Natural killer cell treated with Interleukin-12 subunit alpha and Interleukin-12 subunit beta and Interleukin-15 and Interleukin-18, amount 100 ng/mL, for 72 hours (primary cell): ENCODE measurements at regions not wholly inside any gene's neighbourhood (a gene's known extent, or its start where the extent isn't known, plus 50 kb on each side); places are given as distances from the start of the nearest gene placed in this dataset.
"Not testable (repeated sequence)": the region's sequence is repeated elsewhere in the genome, so short reads cannot be mapped to it uniquely, and the experiment has no call there.

Experiments used
- ATAC-seq, 2 donors: fragments of 150-1000 bp; cut with Tn5 transposase in 1 of 2; sonication (Bioruptor Pico), chemical (Tn5 transposase) in 1 of 2; 2 replicates each; pipeline ENCODE4 v1.10.0; 2021
- DNase-seq: peaks from one replicate; pipeline ENCODE4 v3.0.0; 2022; ENCODE audit warnings: low spot score
- H3K27ac Mint-ChIP-seq, 2 donors: 1 replicate in 1 of 2; 2 replicates in 1 of 2; pipeline ENCODE4 v1.8.0; 2022; ENCODE audit warnings: mixed read lengths in 2 of 2, mild to moderate bottlenecking in 1 of 2, moderate library complexity in 1 of 2
- H3K27me3 Mint-ChIP-seq, 2 donors: 1 replicate in 1 of 2; 2 replicates in 1 of 2; pipeline ENCODE4 v1.8.0; 2022; ENCODE audit warnings: mixed read lengths in 2 of 2
- H3K36me3 Mint-ChIP-seq: one replicate; pipeline ENCODE4 v1.8.0; 2022; ENCODE audit warnings: mixed read lengths
- H3K4me1 Mint-ChIP-seq, 2 donors: 1 replicate in 1 of 2; 2 replicates in 1 of 2; pipeline ENCODE4 v1.8.0; 2022; ENCODE audit warnings: low read depth in 2 of 2, mixed read lengths in 2 of 2, mild to moderate bottlenecking in 1 of 2
- H3K4me3 Mint-ChIP-seq: one replicate; pipeline ENCODE4 v1.8.0; 2022; ENCODE audit warnings: mixed read lengths
- H3K9me3 Mint-ChIP-seq: 2 replicates; pipeline ENCODE4 v1.8.0; 2022; ENCODE audit warnings: mixed read lengths

DNA sequence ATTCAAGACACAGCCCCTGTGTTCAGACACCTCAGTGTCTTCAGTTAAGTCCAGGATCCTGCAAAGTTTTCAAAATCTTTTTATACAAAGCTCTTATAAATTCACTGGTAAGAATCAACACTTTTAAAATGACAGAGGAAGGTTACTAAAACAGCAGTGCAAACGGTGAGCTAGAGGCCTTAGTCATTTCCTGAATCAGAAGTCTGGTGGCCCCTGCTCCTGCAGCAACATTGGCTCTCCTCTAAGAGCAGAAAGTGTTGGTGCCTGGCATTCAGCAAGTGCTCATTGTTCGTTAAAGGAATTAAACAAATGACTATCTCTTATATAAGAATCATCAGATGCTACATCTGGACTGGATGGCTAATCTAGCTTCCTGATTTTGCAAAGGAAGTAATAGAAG, 282.9 kb downstream of the PTGER3 start:
- Mint-ChIP-seq H3K36me3 (no peaks in the 10 kb centered on the region), H3K27ac (no peak overlapping the region), H3K27me3 (peaks cover 0 to 6% of the 10 kb centered on the region in 2 donors), H3K9me3 (peaks cover 3% of the 10 kb centered on the region), H3K4me3 (no peak overlapping the region), H3K4me1 (no peaks in the 10 kb centered on the region)
- DNase-seq (no peak), ATAC-seq (no peak)

DNA sequence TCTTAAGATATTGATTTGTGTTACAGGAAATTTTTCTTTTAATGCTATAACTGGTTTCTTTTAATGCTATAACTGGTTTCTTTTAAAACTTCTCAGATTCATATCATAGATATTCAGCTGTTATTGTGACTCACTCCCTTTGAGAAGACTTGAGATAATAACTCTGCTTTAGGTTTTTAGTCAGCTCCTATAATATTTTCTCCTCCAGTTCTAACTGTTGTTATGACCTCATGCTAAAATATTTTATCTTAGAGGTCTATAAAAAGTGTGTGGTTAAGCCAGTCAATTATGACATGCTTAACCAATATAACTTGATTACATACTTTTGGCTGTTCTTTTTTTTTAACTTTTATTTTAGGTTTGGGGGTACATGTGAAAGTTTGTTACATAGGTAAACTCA, 280.2 kb downstream of the PTGER3 start:
- Mint-ChIP-seq H3K9me3 (peaks cover 14% of the 10 kb centered on the region), H3K4me3 (no peak overlapping the region), H3K27ac (no peak overlapping the region), H3K27me3 (peaks cover 0 to 9% of the 10 kb centered on the region in 2 donors), H3K4me1 (no peaks in the 10 kb centered on the region), H3K36me3 (peaks cover 16% of the 10 kb centered on the region)
- ATAC-seq (no peak), DNase-seq (no peak)

DNA sequence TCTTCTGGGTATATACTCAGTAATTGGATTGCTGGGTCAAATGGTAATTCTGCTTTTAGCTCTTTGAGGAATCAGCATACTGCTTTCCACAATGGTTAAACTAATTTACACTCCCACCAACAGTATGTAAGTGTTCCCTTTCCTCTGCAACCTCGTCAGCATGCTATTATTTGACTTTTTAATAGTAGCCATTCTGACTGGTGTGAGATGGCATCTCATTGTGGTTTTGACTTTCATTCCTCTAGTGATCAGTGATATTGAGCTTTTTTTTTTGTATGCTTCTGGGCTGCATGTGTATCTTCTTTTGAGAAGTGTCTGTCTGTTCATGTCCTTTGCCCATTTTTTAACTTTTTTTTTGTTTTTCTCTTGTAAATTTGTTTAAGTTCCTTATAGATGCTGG, 279.4 kb downstream of the PTGER3 start:
- DNase-seq (no peak), ATAC-seq (no peak)
- Mint-ChIP-seq H3K27me3 (peaks cover 0 to 6% of the 10 kb centered on the region in 2 donors), H3K9me3 (peaks cover 14% of the 10 kb centered on the region), H3K36me3 (peaks cover 18% of the 10 kb centered on the region), H3K27ac (no peak overlapping the region), H3K4me3 (no peak overlapping the region), H3K4me1 (no peaks in the 10 kb centered on the region)

DNA sequence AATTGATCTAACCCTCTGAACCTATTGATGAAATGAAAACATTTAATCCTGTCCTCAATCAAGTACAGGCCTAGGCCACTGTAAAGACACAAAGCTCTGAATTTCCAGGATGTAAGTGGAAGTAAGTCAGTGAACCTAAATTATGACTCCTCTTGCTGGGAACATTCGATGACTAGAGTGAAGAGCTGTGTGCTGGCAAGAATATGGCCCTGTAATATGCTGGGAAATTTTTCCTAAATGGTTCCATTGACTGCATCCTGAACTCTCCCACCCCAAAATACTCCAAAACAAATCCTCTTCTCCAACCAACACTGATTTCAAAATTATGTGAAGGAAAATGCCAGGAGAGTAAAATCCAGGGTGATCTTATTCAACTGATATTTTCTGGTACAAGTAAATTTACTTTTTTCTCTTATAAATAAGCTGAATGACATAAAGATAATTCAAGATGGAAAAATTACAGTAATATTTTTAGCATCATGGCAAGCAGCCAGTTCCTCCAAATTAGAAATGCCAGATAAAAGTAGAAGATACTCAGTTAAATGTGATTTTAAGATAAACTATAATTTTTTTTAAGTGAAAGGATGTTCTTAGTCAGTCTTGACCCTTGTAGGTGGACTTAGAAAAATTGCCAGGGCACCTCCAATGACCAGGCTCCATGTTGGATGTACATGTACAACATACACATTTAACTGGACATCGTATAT, 269.4 kb downstream of the PTGER3 start:
- H3K27ac Mint-ChIP-seq = peak overlapping the region in 1 of 2 donors; percentile 63
- ATAC-seq (no peak), DNase-seq (no peak)
- H3K4me1 Mint-ChIP-seq = peaks cover 4 to 6% of the 10 kb centered on the region in 2 donors
- H3K36me3 Mint-ChIP-seq = no peaks in the 10 kb centered on the region
- no peak overlapping the region for H3K4me3 Mint-ChIP-seq
- peaks cover 3% of the 10 kb centered on the region for H3K9me3 Mint-ChIP-seq
- peaks cover 0 to 9% of the 10 kb centered on the region in 2 donors for H3K27me3 Mint-ChIP-seq

DNA sequence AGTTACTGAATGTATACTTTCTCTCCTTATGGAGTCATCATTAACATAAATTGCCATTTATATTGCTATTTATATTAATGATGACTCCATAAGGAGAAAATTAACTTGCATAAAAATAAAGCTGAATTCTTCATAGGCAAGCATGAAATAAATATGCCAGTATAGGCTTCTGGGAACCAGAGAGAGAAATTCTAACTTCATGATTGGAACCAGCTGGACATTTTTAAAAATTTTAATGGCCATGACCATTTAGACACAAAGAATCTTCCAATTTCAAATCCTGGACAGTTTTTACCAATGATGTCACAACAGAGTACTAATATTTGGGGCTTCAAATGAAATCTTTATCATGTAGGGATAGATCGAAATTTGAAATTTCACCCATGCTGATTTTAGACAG, 268.7 kb downstream of the PTGER3 start:
- H3K9me3 Mint-ChIP-seq = peaks cover 3% of the 10 kb centered on the region
- H3K4me3 Mint-ChIP-seq = no peak overlapping the region
- peaks cover 4 to 6% of the 10 kb centered on the region in 2 donors for H3K4me1 Mint-ChIP-seq
- H3K27ac Mint-ChIP-seq = no peak overlapping the region
- peaks cover 0 to 9% of the 10 kb centered on the region in 2 donors for H3K27me3 Mint-ChIP-seq
- H3K36me3 Mint-ChIP-seq = no peaks in the 10 kb centered on the region
- ATAC-seq (no peak), DNase-seq (no peak)

DNA sequence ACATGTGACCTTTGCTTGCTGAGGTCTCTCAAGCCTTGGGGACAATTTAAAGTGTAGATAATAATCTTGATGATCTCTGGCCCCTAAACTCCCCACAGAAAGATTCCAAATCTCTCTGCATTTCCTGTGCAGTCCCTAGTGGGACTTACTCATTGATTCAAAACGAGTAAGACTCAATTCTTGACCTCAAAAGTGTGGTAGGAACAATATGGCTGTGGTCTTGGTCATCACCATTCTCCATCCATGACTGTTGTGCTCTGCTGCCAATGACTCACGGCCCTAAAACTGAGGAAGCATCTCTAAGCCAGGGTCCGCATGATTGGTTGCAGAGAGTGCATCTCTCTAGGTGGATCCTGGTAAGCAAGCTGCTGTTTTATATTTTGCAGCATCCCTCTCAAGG, 268.0 kb downstream of the PTGER3 start:
- peaks cover 0 to 9% of the 10 kb centered on the region in 2 donors for H3K27me3 Mint-ChIP-seq
- DNase-seq (no peak), ATAC-seq (peak; percentile 50 to 60)
- H3K4me1 Mint-ChIP-seq = peaks cover 4 to 6% of the 10 kb centered on the region in 2 donors
- H3K4me3 Mint-ChIP-seq = no peak overlapping the region
- H3K27ac Mint-ChIP-seq = no peak overlapping the region
- no peaks in the 10 kb centered on the region for H3K36me3 Mint-ChIP-seq
- H3K9me3 Mint-ChIP-seq = peaks cover 3% of the 10 kb centered on the region

DNA sequence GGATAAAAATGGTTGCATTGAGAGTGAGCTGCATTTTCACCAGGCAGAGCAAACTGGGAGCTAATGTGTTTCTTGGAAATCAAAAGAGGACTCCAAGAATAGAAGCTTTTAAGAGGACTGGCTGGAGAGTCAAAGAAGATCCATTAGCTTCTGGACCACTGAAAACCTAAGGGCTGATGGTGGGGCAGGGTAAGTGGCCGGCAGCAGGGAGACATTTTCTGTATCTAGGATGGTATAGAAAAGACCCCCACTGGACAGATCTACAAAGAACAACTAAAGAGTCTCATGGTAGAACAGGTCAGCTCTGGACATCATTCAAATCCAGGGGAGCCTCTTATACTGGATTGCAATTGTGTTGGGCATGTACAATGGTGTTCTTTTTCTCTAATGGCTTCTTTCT, 262.3 kb downstream of the PTGER3 start:
- Mint-ChIP-seq H3K4me3 (no peak overlapping the region), H3K27ac (no peak overlapping the region), H3K27me3 (peaks cover 0 to 9% of the 10 kb centered on the region in 2 donors), H3K36me3 (no peaks in the 10 kb centered on the region), H3K4me1 (peaks cover 0 to under 1% of the 10 kb centered on the region in 2 donors), H3K9me3 (no peaks in the 10 kb centered on the region)
- no peak for DNase-seq
- no peak for ATAC-seq

DNA sequence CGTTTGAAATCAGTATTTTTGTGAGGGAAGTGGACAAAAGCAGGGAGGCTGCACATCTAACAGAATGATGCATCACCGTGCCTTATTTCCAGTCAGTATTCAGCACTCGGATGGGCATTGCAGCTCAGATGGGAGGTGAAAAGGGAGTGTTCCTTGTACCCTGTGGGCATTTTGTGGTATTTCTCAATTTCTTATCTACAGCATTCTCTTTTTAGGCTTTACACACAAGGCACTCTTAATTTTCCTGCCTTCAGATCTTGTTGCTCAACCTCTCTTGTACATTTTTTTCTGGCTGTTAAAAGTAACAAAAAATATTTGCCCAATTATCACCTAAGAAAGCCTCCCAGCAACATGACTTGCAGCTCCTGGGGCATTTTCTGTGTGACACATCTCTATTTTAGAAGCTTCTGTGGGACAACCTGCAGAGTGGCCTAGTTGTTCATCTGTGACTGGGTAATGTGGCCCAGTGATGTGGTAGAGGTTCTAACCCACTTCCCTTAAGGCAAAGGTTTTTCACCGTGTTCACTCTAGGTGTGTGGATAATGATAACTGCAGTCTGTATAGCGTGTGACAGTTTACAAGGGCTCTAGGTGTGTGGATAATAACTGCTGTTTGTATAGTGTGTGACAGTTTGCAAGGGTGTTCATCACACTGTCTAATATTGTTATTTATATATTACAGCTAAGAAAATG, 257.2 kb downstream of the PTGER3 start:
- H3K36me3 Mint-ChIP-seq = no peaks in the 10 kb centered on the region
- H3K4me1 Mint-ChIP-seq = peaks cover 0 to 6% of the 10 kb centered on the region in 2 donors
- H3K27me3 Mint-ChIP-seq = peaks cover 0 to 2% of the 10 kb centered on the region in 2 donors
- peak overlapping the region; percentile 11 to 17 for H3K27ac Mint-ChIP-seq
- ATAC-seq (peak; percentile 64 to 66), DNase-seq (no peak)
- no peak overlapping the region for H3K4me3 Mint-ChIP-seq
- H3K9me3 Mint-ChIP-seq = no peaks in the 10 kb centered on the region

DNA sequence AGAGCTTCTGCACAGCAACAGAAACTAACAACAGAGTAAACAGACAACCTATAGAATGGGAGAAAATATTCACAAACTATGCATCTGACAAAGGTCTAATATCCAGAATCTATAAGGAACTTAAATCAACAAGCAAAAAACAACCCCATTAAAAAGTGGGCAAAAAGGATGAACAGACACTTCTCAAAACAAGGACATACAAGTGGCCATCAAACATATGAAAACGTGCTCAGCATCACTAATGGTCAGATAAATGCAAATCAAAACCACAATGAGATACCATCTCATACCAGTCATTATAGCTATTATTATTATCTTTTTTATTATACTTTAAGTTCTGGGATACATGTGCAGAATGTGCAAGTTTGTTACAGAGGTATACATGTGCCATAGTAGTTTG, 252.6 kb downstream of the PTGER3 start:
- ATAC-seq = not testable (repeated sequence)

DNA sequence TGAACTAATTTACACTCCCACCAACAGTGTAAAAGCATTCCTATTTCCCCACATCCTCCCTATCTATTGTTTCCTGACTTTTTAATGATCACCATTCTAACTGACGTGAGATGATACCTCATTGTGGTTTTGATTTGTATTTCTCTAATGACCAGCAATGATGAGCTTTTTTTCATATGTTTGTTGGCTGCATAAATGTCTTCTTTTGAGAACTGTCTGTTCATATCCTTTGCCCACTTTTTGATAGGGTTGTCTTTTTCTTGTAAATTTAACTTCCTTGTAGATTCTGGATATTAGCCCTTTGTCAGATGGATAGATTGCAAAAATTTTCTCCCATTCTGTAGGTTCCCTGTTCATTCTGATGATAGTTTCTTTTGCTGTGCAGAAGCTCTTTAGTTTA, 251.3 kb downstream of the PTGER3 start:
- H3K27ac Mint-ChIP-seq, H3K9me3 Mint-ChIP-seq, ATAC-seq, DNase-seq, H3K27me3 Mint-ChIP-seq, H3K4me1 Mint-ChIP-seq, H3K4me3 Mint-ChIP-seq: not testable (repeated sequence)
- peaks cover 13% of the 10 kb centered on the region for H3K36me3 Mint-ChIP-seq

More for the DNA sequence above, 252.6 kb downstream of the PTGER3 start:
- H3K9me3 Mint-ChIP-seq, H3K27me3 Mint-ChIP-seq, H3K27ac Mint-ChIP-seq, DNase-seq, H3K4me3 Mint-ChIP-seq, H3K4me1 Mint-ChIP-seq: not testable (repeated sequence)
- H3K36me3 Mint-ChIP-seq = peaks cover 13% of the 10 kb centered on the region

DNA sequence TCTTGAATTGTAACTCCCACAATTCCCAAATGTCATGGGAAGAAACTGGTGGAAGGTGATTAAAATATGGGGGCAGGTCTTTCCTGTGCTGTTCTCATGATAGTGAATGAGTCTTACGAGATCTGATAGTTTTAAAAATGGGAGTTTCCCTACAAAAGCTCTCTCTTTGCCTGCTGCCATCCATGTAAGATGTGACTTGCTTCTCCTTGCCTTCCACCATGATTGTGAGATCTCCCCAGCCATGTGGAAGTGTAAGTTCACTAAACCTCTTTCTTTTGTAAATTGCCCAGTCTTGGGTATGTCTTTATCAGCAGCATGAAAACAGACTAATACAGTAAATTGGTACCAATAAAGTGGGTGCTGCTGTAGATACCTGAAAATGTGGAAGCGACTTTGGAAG, 245.0 kb downstream of the PTGER3 start:
- H3K4me1 Mint-ChIP-seq, DNase-seq, ATAC-seq, H3K4me3 Mint-ChIP-seq, H3K36me3 Mint-ChIP-seq, H3K27ac Mint-ChIP-seq, H3K27me3 Mint-ChIP-seq: not testable (repeated sequence)
- H3K9me3 Mint-ChIP-seq = peaks cover 14% of the 10 kb centered on the region

DNA sequence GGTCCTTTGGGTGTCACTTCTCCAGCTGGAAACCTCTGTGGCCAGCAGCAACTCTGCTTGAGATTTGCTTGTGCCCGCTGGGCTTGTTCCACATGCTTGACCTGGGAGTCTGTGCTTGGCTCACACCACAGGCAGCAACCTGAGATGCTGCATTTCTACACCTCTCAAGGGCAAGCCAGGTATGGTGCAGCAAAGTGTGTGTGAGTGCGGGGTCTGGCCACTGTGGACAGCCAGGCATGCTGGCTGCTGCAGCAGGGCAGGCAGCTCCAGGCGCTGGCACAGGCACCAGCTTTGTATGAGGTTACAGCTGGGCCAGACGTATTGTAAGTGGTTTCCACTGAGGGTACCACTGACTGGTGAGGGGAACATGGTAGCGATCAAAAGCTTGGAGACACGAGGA, 242.0 kb downstream of the PTGER3 start:
- peaks cover 0 to 4% of the 10 kb centered on the region in 2 donors for H3K27me3 Mint-ChIP-seq

DNA sequence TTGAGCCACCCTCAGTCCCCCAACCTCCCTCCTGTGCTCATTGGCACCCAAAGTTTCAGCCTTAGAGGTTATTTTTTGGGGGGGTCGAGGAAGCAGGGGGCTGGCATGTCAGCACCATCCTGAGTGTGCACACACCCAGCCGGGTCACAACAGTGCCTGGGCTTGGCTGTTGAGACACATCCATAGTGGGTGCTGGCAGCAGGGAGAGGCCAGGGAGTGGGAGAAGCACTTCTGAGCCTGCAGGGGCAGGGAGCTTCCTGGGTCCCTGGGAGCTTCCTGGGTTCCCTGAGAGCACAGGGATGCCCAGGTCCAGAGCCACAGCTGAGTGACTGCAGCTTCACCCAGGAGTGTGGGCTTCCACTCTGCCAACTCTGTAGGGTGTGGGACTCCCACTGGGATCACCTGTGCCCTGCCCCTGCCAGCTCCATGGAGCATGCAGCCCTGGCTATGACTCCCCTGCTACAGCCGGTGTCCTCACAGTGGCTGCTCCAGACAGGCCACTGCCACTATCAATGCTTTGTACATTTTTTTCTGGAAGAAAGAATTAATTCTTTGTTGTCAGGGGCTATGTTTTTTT, 240.4 kb downstream of the PTGER3 start:
- DNase-seq (no peak), ATAC-seq (peak in 1 of 2 donors; percentile 55)
- H3K36me3 Mint-ChIP-seq = no peaks in the 10 kb centered on the region
- peaks cover 0 to 4% of the 10 kb centered on the region in 2 donors for H3K27me3 Mint-ChIP-seq
- H3K4me3 Mint-ChIP-seq = no peak overlapping the region
- no peak overlapping the region for H3K27ac Mint-ChIP-seq
- peaks cover 5% of the 10 kb centered on the region for H3K9me3 Mint-ChIP-seq
- peaks cover 0 to 6% of the 10 kb centered on the region in 2 donors for H3K4me1 Mint-ChIP-seq

More for the DNA sequence above, 242.0 kb downstream of the PTGER3 start:
- no peak overlapping the region for H3K27ac Mint-ChIP-seq
- H3K4me1 Mint-ChIP-seq = peaks cover 0 to 6% of the 10 kb centered on the region in 2 donors
- peaks cover 5% of the 10 kb centered on the region for H3K9me3 Mint-ChIP-seq
- H3K4me3 Mint-ChIP-seq = no peak overlapping the region
- DNase-seq (no peak), ATAC-seq (peak in 1 of 2 donors; percentile 13)
- H3K36me3 Mint-ChIP-seq = no peaks in the 10 kb centered on the region

DNA sequence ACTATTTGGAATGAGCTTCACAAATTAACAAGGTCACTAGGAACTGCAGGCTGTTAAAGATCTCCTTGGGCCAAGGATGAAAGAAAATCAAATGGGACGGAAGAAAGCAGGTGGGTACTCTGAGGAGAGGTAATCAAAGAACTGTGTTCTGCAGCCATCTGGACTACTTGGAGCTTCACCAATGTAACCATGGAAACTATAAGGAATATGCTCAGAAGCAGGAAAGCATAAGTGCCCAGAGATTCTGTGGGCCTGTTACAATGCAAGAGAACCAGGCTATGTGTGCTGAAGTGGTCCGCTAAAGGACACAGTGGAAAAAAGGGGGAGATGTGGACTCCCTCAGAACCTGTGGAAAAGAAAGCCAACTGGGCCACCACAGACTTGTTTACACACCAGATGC, 238.5 kb downstream of the PTGER3 start:
- peaks cover 0 to 6% of the 10 kb centered on the region in 2 donors for H3K4me1 Mint-ChIP-seq
- H3K36me3 Mint-ChIP-seq = peaks cover 5% of the 10 kb centered on the region
- H3K4me3 Mint-ChIP-seq = no peak overlapping the region
- DNase-seq (no peak), ATAC-seq (no peak)
- H3K9me3 Mint-ChIP-seq = peaks cover 4% of the 10 kb centered on the region
- peaks cover 0 to 4% of the 10 kb centered on the region in 2 donors for H3K27me3 Mint-ChIP-seq
- no peak overlapping the region for H3K27ac Mint-ChIP-seq
